Fibroblast of the aortic adventitia (primary cell): ENCODE measurements at regions not wholly inside any gene's neighbourhood (a gene's known extent, or its start where the extent isn't known, plus 50 kb on each side); places are given as distances from the start of the nearest gene placed in this dataset.

ENCODE experiments used
- DNase-seq: peaks from one replicate; pipeline ENCODE4 v3.0.0-alpha.2; 2010; ENCODE audit warnings: low read depth
- H3K4me3 ChIP-seq: 2 replicates; pipeline ENCODE4 v1.5.1; 2011; ENCODE audit warnings: low read depth, mild to moderate bottlenecking, control low read depth, low read length, moderate library complexity
- TF ChIP-seq, protein P1 (sequence below): IDR thresholded peaks from 2 replicates; pipeline ENCODE4 v1.5.1; 2011; ENCODE audit warnings: mild to moderate bottlenecking, low read length, control low read depth, inconsistent platforms; ENCODE audit not compliant: insufficient read depth

GRCh38 chr2:56705713-56706112 is 521.9 kb downstream of the CCDC85A start:
- DNase-seq, result no peak

DNA sequence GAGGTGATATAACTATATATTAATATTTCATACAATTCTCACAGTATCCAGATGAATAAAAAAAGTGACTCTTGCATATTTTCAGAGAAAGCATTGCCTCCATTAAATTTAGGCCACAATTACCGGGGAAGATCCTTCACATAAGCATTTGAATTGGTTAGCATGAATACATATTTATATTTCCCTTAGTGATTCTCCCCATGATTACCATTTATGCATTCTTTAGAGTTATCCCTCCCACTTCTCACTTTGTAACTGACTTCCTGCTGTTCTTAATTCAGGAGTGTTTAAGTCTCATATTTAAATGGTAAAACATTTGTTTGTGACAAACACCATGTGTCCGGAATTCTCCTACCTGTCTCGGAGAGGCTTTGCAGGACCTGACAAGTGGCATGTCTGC is 523.4 kb downstream of the CCDC85A start:
- TF ChIP-seq, protein P1, sequence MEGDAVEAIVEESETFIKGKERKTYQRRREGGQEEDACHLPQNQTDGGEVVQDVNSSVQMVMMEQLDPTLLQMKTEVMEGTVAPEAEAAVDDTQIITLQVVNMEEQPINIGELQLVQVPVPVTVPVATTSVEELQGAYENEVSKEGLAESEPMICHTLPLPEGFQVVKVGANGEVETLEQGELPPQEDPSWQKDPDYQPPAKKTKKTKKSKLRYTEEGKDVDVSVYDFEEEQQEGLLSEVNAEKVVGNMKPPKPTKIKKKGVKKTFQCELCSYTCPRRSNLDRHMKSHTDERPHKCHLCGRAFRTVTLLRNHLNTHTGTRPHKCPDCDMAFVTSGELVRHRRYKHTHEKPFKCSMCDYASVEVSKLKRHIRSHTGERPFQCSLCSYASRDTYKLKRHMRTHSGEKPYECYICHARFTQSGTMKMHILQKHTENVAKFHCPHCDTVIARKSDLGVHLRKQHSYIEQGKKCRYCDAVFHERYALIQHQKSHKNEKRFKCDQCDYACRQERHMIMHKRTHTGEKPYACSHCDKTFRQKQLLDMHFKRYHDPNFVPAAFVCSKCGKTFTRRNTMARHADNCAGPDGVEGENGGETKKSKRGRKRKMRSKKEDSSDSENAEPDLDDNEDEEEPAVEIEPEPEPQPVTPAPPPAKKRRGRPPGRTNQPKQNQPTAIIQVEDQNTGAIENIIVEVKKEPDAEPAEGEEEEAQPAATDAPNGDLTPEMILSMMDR, result no peak
- DNase-seq, result no peak
- no peak overlapping the region for H3K4me3 ChIP-seq

More at GRCh38 chr2:56705713-56706112, 521.9 kb downstream of the CCDC85A start:
- TF ChIP-seq, protein P1, result no peak
- no peak overlapping the region for H3K4me3 ChIP-seq

DNA sequence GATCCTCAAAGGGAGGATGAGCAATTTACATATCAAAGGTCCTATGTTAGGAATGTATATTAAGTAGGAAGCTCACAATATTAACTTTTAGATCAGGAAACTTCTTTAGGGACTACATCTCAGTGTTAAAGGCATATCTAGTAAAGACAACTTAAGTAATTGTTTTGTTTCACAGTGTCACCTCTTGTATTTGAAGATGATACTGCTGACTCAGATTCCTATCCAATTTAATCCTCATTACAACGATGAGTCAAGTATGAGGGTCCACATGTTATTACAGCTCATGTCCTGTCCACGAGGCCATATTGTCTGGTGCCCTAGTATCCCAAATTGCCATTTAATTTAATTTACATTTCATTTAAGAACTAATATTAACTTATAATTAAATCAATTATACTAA is 523.9 kb downstream of the CCDC85A start:
- no peak overlapping the region for H3K4me3 ChIP-seq
- TF ChIP-seq, protein P1, result no peak
- DNase-seq, result no peak

- TF ChIP-seq, protein P1, result no peak
- no peak overlapping the region for H3K4me3 ChIP-seq
- DNase-seq, result peak; percentile 20
These were observed 525.4 kb downstream of the CCDC85A start for GRCh38 chr2:56709181-56709580.

DNA sequence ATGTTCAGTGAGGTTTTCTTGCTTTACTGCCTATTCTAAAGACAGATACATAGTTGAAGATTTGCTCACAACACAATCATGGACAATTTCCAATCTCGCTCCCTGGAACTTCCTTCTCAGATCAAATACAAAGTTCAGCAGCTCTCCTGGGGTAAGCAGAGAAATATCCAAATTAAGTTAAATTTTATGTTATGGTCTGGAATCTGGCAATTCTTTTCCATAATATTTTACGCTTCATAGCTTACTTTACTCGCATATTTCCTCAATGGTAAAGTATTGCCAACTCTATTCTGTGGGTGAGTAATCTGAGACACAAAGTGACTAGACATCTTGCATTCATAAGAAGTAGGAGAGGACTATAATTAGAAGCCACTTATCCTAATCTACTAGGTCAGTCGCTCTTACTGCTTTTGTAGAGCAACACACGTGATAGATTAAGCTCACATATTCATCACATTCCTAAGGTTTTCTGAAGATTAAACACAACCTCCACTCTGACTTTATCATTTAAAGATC is 529.4 kb downstream of the CCDC85A start:
- H3K4me3 ChIP-seq, result no peak overlapping the region
- peak; percentile 79 for DNase-seq
- TF ChIP-seq, protein P1, result no peak

- no peak overlapping the region for H3K4me3 ChIP-seq
- DNase-seq, result peak; percentile 3
- TF ChIP-seq, protein P1, result no peak
These were observed 530.2 kb downstream of the CCDC85A start for GRCh38 chr2:56713978-56714377.

- H3K4me3 ChIP-seq, result no peak overlapping the region
- DNase-seq, result peak; percentile 6
- TF ChIP-seq, protein P1, result no peak
These were observed 530.6 kb downstream of the CCDC85A start for GRCh38 chr2:56714400-56714799.
